GM19438 (cell line): ENCODE measurements at regions not wholly inside any gene's neighbourhood (a gene's known extent, or its start where the extent isn't known, plus 50 kb on each side); places are given as distances from the start of the nearest gene placed in this dataset.
"Not testable (repeated sequence)": the region's sequence is repeated elsewhere in the genome, so short reads cannot be mapped to it uniquely, and the experiment has no call there.

Source experiments
- ATAC-seq: cut with Tn5 transposase; IDR thresholded peaks from one replicate; pipeline ENCODE4 v1.9.1; 2021; ENCODE audit warnings: low read depth; ENCODE audit not compliant: unreplicated experiment

GRCh38 chr7:114085592-114086501 is 167.0 kb upstream of the PPP1R3A start:
- peak; percentile 23 for ATAC-seq

- ATAC-seq: peak; percentile 33
Measured at GRCh38 chr7:114085313-114085591, 166.4 kb upstream of the PPP1R3A start.

- ATAC-seq: peak; percentile 21
Measured at GRCh38 chr7:114084472-114085312, 165.9 kb upstream of the PPP1R3A start.

- ATAC-seq: no peak
Measured at GRCh38 chr7:114084002-114084471, 165.2 kb upstream of the PPP1R3A start.

GRCh38 chr7:114083166-114084001 is 164.6 kb upstream of the PPP1R3A start:
- ATAC-seq: no peak

- no peak for ATAC-seq
Measured at GRCh38 chr7:114082642-114083165, 163.9 kb upstream of the PPP1R3A start.

- ATAC-seq: no peak
Measured at GRCh38 chr7:114081606-114082425, 163.0 kb upstream of the PPP1R3A start.

GRCh38 chr7:114077158-114077524 is 158.3 kb upstream of the PPP1R3A start:
- ATAC-seq: not testable (repeated sequence)

GRCh38 chr7:114076392-114077157 is 157.8 kb upstream of the PPP1R3A start:
- ATAC-seq: not testable (repeated sequence)

GRCh38 chr7:114073701-114074100 is 154.9 kb upstream of the PPP1R3A start:
- ATAC-seq: no peak

GRCh38 chr7:114070246-114070645 is 151.4 kb upstream of the PPP1R3A start:
- ATAC-seq: no peak

GRCh38 chr7:114062810-114063209 is 144.0 kb upstream of the PPP1R3A start:
- no peak for ATAC-seq

GRCh38 chr7:114051871-114052331 is 133.1 kb upstream of the PPP1R3A start:
- peak; percentile 87 for ATAC-seq

GRCh38 chr7:114050571-114050970 is 131.8 kb upstream of the PPP1R3A start:
- no peak for ATAC-seq

GRCh38 chr7:114048386-114049235 is 129.8 kb upstream of the PPP1R3A start:
- ATAC-seq: peak; percentile 35

- ATAC-seq: no peak
Measured at GRCh38 chr7:114047889-114048288, 129.1 kb upstream of the PPP1R3A start.

GRCh38 chr7:114033475-114033874 is 114.7 kb upstream of the PPP1R3A start:
- no peak for ATAC-seq
